ENCODE measurements at regions not wholly inside any gene's neighbourhood (a gene's known extent, or its start where the extent isn't known, plus 50 kb on each side); places are given as distances from the start of the nearest gene placed in this dataset.

GRCh38 chr5:114969482-114969881 is 200.2 kb downstream of the TRIM36 start:
- TF ChIP-seq CTCF (IDR thresholded peaks at IDR 0.05; ENCODE audit: low read depth, low read length, missing input control) (no peak), ATF3 (IDR thresholded peaks at IDR 0.05) (no peak), REST (IDR thresholded peaks at IDR 0.05) (no peak), FOXA1 (IDR thresholded peaks at IDR 0.05) (no peak), MAX (IDR thresholded peaks at IDR 0.05) (no peak), YY1 (IDR thresholded peaks at IDR 0.05) (no peak), JUND (IDR thresholded peaks at IDR 0.05) (no peak), HNF4A (conservative IDR thresholded peaks at IDR 0.05) (no peak), GABPA (IDR thresholded peaks at IDR 0.05 in 1 of 2, conservative IDR thresholded peaks at IDR 0.05 in 1 of 2) (no peak), TAF1 (conservative IDR thresholded peaks at IDR 0.05) (no peak)

Measured in liver (tissue), 3 donors.